Hepatocyte (in vitro differentiated cells): ENCODE measurements at regions not wholly inside any gene's neighbourhood (a gene's known extent, or its start where the extent isn't known, plus 50 kb on each side); places are given as distances from the start of the nearest gene placed in this dataset.

Experiments
- EZH2 ChIP-seq: fragments of 200-600 bp; sonication (generic); IDR thresholded peaks from 2 replicates; pipeline ENCODE4 v1.6.1; 2016; ENCODE audit warnings: antibody characterized with exemption, mild to moderate bottlenecking, borderline replicate concordance
- TF ChIP-seq, protein P1 (sequence below): fragments of 200-600 bp; sonication (generic); IDR thresholded peaks from 2 replicates; pipeline ENCODE4 v1.5.1; 2016; ENCODE audit warnings: antibody characterized with exemption, mild to moderate bottlenecking; ENCODE audit not compliant: poor library complexity

DNA sequence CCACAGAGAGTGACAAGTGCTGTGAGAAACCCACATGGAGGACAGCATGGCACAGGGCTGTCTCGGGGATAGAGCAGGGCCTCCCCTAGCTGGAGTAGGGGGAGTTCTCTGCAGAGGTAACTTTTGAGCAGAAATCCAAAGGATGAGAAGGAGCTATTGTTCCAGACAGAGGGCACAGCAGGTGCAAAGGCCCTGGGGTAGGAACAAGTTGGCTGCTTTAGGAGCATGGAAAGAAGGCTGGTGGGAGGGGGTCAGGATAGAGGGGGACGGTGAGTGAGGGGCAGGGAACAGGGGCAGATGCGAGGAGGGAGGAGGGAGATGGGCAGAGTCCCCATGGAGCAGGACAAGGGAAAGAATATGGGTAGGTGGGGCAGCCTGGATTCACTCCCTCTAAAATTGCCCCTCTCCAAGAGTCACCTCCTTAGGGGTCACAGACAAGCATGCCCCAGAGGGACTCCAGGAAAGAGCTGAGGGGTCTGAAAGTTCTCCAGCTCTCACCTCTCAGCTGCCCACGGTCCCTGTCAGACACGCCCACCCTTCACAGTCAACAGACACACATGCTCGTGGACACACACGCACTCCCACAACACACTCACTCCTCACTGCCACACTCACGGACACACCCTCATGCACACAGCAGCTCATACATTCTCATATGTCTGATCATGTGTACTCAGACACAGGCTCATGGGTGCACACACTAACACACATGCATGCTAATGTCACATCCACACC lies 110.7 kb downstream of the LITAF start:
- no peak for TF ChIP-seq EZH2
- TF ChIP-seq, protein P1, sequence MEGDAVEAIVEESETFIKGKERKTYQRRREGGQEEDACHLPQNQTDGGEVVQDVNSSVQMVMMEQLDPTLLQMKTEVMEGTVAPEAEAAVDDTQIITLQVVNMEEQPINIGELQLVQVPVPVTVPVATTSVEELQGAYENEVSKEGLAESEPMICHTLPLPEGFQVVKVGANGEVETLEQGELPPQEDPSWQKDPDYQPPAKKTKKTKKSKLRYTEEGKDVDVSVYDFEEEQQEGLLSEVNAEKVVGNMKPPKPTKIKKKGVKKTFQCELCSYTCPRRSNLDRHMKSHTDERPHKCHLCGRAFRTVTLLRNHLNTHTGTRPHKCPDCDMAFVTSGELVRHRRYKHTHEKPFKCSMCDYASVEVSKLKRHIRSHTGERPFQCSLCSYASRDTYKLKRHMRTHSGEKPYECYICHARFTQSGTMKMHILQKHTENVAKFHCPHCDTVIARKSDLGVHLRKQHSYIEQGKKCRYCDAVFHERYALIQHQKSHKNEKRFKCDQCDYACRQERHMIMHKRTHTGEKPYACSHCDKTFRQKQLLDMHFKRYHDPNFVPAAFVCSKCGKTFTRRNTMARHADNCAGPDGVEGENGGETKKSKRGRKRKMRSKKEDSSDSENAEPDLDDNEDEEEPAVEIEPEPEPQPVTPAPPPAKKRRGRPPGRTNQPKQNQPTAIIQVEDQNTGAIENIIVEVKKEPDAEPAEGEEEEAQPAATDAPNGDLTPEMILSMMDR, result no peak
